ENCODE measurements at regions not wholly inside any gene's neighbourhood (a gene's known extent, or its start where the extent isn't known, plus 50 kb on each side); places are given as distances from the start of the nearest gene placed in this dataset.

DNA sequence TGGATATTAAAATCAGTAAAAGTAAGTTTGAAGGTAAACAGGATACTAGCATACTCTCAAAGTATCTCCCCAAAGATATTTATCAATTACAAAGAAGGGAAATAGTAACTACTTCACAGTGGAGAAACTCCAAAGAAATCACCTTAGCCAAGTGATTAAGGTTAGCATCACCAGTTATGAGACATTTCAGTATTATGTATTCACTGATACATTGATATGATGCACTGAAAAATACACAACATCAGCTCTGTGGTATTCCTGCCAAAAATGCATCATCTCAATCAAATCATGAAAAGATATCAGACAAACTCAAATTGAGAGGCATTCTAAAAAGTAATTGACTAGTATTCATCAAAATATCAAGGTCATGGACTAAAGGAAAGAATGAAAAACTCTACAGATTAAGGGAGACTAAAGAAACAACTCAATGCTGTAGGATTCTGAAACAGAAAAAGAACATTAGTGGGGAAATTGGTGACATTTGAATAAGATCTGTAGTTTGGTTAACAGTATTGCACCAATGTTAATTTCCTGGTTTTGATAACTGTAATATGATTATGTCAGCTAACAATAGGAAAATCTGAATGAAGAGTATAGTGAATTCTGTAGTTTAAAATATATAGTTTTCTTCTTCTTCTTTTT lies 215.4 kb downstream of the UACA start:
- TF ChIP-seq CTCF (IDR thresholded peaks at IDR 0.05) = no peak
- no peak overlapping the region for H3K27ac ChIP-seq
- H3K9me3 ChIP-seq = no peaks in the 10 kb centered on the region
- no peaks in the 10 kb centered on the region for H3K36me3 ChIP-seq
- H3K27me3 ChIP-seq = no peaks in the 10 kb centered on the region
- intact Hi-C loops (cut with DNase I) = no loop called here
- ATAC-seq (no peak), DNase-seq (no peak)
- H3K4me1 ChIP-seq = no peaks in the 10 kb centered on the region
- H3K4me3 ChIP-seq = no peak overlapping the region

DNA sequence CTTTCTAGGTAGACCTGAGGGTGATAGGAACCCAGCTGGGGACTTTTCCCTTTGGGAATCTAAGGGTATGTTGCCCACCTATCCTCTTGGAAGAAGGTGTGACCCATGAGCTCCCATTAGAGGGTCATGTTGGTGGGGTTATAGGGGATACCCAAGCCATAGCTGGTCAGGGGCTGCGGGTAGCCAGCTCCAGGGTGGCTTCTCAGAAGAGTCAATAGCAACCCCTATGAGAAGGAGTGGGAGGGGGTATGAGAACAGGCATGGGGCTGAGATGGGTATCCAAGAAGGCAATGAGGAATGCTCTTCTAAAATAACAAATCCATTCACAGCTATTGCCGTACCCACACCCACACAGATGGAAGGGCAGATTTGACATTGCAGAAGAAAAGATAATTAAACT lies 217.8 kb downstream of the UACA start:
- H3K27ac ChIP-seq = no peak overlapping the region
- intact Hi-C loops (cut with DNase I) = no loop called here
- H3K9me3 ChIP-seq = no peaks in the 10 kb centered on the region
- no peak overlapping the region for H3K4me3 ChIP-seq
- no peaks in the 10 kb centered on the region for H3K27me3 ChIP-seq
- H3K4me1 ChIP-seq = no peaks in the 10 kb centered on the region
- no peaks in the 10 kb centered on the region for H3K36me3 ChIP-seq
- TF ChIP-seq CTCF (IDR thresholded peaks at IDR 0.05) = no peak
- no peak for DNase-seq
- no peak for ATAC-seq

- no peak overlapping the region for H3K27ac ChIP-seq
- H3K4me3 ChIP-seq = no peak overlapping the region
- H3K27me3 ChIP-seq = no peaks in the 10 kb centered on the region
- intact Hi-C loops (cut with DNase I) = no loop called here
- TF ChIP-seq CTCF (IDR thresholded peaks at IDR 0.05) = no peak
- no peak for DNase-seq
- no peaks in the 10 kb centered on the region for H3K36me3 ChIP-seq
- no peak for ATAC-seq
- no peaks in the 10 kb centered on the region for H3K9me3 ChIP-seq
- no peaks in the 10 kb centered on the region for H3K4me1 ChIP-seq
These were observed 221.8 kb downstream of the UACA start for GRCh38 chr15:70541511-70541910.

DNA sequence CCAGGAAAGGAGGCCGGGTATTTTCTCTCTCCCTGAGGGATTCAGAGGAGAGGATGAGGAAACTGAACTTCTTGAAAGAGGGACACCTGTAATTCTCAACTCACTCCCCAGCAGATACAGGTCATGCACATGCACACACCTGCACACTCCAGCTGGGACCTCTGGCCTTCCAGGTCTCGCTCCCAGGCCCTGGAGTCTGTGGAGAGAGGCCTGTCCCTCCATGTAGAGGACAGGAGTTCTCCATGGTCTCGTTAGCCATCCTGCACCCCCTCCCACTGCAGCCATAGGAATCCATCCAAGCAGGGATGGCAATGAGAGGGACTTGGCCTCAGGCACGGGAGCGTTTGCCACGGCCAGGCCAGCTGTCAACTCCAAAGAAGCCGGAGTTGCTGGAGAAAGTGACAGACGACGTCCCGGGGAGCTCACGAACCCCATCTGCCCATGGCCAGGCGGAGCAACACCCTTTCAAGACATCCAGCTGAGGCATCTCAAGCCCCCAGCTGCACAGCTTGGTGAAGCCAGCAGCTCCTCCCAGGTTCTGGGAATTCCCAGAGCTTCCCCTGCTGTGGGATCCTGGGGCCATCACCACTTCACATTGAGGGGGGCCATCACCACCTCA lies 223.3 kb downstream of the UACA start:
- no peaks in the 10 kb centered on the region for H3K9me3 ChIP-seq
- intact Hi-C loops (cut with DNase I) = no loop called here
- H3K4me3 ChIP-seq = no peak overlapping the region
- H3K36me3 ChIP-seq = no peaks in the 10 kb centered on the region
- H3K27me3 ChIP-seq = no peaks in the 10 kb centered on the region
- H3K27ac ChIP-seq = no peak overlapping the region
- ATAC-seq = no peak
- DNase-seq = no peak
- H3K4me1 ChIP-seq = peaks cover 0 to 10% of the 10 kb centered on the region in 2 donors
- TF ChIP-seq CTCF (IDR thresholded peaks at IDR 0.05) = no peak

GRCh38 chr15:70539409-70539808 lies 223.9 kb downstream of the UACA start:
- no peak overlapping the region for H3K27ac ChIP-seq
- H3K4me1 ChIP-seq = peaks cover 0 to 16% of the 10 kb centered on the region in 2 donors
- DNase-seq = no peak
- no peaks in the 10 kb centered on the region for H3K27me3 ChIP-seq
- H3K36me3 ChIP-seq = no peaks in the 10 kb centered on the region
- H3K9me3 ChIP-seq = no peaks in the 10 kb centered on the region
- intact Hi-C loops (cut with DNase I) = no loop called here
- no peak for ATAC-seq
- TF ChIP-seq CTCF (IDR thresholded peaks at IDR 0.05) = no peak
- no peak overlapping the region for H3K4me3 ChIP-seq
